ENCODE measurements at regions not wholly inside any gene's neighbourhood (a gene's known extent, or its start where the extent isn't known, plus 50 kb on each side); places are given as distances from the start of the nearest gene placed in this dataset.
"Not testable (repeated sequence)": the region's sequence is repeated elsewhere in the genome, so short reads cannot be mapped to it uniquely, and the experiment has no call there.

DNA sequence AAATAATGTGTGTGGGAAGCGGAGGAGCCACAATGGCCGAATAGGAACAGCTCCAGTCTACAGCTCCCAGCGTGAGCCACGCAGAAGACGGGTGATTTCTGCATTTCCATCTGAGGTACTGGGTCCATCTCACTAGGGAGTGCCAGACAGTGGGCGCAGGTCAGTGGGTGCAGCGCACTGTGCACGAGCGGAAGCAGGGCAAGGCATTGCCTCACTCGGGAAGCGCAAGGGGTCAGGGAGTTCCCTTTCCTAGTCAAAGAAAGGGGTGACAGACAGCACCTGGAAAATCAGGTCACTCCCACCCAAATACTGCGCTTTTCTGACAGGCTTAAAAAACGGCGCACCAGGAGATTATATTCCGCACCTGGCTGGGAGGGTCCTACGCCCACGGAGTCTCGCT, 762.6 kb downstream of the CENPC start:
- not testable (repeated sequence) for DNase-seq (ENCODE audit: low spot score in 2 of 2); FAIRE-seq

DNA sequence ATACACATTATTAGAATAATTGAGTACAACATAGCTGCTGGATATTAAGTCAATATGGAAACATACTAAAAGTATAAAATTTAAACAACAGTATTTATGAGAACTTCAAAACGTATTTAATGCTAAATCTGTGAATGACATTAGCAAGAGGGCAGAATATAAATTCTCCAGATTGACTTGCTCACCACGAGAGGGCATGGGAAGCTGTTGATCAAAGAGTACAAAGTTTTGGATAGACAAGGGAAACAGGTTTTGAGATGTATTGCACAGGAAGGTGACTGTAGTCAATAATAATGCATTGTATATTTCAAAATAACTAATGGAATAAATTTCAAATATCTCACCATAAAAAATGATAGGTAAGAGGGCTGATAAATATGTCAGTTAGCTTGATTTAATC, 768.2 kb downstream of the CENPC start:
- DNase-seq (ENCODE audit: low spot score in 2 of 2) (no peak), FAIRE-seq (no peak)

DNA sequence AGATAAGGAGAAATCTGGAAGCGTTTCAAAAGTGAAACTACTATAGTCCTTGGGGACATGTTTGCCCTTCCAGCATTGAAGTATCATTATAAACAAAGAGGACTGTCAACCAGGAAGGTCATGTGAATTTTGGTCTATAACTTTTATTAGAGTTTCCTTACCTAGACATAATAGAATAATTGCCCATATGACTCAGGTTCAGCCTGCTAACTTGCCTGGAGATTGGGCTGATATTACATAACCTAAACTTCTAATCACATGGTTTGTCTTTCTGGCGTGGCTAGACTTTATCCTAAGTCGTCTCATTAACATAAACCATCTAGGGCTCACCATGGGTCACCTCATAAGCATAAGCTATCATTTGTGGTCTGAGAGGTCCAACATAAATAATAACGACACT, 775.9 kb downstream of the CENPC start:
- FAIRE-seq (no peak), DNase-seq (ENCODE audit: low spot score in 2 of 2) (no peak)

DNA sequence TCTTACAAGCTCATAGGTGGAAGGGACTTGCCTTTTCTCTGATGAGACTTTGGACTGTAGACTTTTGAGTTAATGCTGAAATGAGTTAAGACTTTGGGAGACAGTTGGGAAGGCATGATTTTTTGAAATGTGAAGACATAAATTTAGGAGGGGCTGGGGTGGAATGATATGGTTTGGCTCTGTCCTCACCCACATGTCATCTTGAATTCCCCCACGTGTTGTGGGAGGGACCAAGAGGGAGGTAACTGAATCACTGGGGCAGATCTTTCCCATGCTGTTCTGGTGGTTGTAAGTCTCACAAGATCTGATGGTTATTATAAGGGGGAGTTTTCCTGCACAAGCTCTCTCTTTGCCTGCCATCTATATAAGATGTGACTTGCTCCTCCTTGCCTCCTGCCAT, 777.9 kb downstream of the CENPC start:
- DNase-seq (ENCODE audit: low spot score in 2 of 2) = no peak
- FAIRE-seq = no peak

DNA sequence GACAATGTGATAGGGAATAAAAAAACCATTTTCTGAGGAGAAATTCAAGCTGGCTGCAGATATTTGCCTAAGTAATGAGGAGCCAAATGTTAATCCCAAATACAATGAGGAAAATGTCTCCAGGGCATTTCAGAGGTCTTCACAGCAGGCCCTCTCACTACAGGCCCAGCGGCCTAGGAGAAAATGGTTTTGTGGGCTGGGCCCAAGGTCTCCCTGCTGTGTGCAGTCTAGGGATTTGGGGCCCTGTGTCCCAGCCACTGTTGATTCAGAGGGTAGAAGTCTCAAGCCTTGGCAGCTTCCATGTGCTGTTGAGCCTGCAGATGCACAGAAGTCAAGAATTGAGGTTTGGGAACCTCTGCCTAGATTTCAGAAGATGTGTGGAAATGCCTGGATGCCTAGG, 778.7 kb downstream of the CENPC start:
- FAIRE-seq (no peak), DNase-seq (ENCODE audit: low spot score in 2 of 2) (no peak)

DNA sequence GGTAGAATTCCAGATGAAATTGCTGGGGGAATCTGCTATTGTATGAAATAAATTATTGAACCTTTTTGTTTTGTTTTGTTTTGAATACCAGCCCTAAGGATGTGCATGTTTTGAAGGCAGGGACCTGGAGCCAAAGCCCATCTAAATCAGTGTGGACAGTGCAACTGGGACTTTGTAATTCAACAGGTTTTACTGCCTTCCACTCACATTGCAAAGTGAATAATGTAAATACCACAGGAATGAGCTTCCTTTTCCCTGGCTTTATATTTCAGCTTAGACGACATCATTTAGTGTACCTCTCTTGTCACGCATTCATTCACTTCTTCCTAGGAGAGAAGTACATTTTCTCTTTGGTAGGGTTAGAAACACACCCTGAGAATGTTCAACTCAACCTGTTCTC, 795.0 kb downstream of the CENPC start:
- no peak for DNase-seq (ENCODE audit: low spot score in 2 of 2)
- FAIRE-seq = no peak

DNA sequence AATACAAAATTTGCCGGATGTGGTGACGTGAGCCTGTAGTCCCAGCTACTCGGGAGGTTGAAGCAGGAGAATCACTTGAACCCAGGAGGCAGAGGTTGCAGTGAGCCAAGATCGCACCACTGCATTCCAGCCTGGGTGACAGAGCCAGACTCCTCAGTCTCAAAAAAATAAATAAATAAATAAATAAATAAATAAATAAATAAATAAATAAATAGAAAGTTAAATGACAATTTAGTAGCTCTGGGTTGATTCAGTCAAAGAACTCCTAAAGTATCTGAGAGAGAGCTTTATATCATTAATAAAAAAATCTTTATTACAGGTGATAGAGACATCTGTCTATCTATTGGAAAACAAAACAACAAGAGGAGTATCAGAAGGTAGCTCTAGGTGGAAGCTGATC, 798.4 kb downstream of the CENPC start:
- not testable (repeated sequence) for DNase-seq (ENCODE audit: low spot score in 2 of 2); FAIRE-seq

DNA sequence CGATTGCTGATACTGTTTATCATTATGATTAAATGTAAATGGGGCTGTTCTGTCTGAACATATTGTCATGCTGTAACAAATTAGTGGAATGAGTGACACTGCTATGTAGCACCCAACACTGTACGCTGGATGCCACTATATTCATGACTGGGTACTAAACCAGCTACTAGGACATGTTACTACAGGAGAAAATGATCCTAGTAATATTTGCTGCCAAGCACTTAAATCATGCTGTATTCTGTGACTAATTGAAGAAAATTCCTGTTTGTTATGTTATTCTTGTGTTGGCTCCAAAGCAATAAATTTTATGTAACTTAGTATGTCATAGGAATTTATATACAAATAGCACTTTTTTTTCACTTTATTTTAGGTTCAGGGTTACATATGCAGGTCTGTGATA, 804.2 kb downstream of the CENPC start:
- FAIRE-seq = no peak
- DNase-seq (ENCODE audit: low spot score in 2 of 2) = no peak

DNA sequence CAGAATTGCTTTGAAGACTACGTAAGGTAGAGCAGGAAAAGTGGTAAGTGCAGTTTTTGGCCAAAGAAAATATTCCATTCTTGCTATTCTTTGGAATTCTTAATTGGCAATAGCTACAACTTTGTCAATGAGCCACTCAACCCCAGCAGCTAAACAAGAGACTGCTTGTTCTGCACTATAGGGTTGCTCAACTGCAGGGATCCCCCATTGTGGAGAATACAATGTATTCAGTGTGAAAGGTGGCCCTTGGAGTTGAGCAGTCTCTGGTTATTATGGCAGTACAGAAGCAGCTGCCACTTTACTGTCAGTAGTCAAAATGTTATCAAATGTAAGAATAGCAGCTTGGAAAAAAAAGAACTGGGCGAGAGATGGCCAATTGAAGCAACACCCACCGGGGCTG, 808.7 kb downstream of the CENPC start:
- no peak for DNase-seq (ENCODE audit: low spot score in 2 of 2)

DNA sequence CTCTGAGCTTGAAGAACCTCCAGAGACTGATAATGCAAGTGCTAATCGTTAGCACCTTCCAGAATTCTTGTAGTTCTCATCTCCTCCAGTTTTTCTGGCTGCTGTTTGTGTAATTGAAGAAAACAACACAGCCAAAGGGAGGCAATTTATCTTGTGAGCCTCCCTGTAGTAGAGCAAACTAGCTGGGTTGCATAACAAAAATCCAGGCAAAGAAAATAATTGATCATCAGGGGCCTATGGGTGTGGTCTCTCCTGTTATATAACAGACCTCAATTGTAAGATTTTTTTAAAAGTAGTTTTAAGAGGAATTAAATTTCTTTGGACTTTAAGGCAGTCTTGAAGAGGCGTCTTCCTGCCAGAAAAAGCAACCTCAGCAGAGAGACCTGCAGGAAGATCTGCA, 817.0 kb downstream of the CENPC start:
- DNase-seq (ENCODE audit: low spot score in 2 of 2) (no peak), FAIRE-seq (no peak)

More for the DNA sequence above, 808.7 kb downstream of the CENPC start:
- FAIRE-seq = no peak

DNA sequence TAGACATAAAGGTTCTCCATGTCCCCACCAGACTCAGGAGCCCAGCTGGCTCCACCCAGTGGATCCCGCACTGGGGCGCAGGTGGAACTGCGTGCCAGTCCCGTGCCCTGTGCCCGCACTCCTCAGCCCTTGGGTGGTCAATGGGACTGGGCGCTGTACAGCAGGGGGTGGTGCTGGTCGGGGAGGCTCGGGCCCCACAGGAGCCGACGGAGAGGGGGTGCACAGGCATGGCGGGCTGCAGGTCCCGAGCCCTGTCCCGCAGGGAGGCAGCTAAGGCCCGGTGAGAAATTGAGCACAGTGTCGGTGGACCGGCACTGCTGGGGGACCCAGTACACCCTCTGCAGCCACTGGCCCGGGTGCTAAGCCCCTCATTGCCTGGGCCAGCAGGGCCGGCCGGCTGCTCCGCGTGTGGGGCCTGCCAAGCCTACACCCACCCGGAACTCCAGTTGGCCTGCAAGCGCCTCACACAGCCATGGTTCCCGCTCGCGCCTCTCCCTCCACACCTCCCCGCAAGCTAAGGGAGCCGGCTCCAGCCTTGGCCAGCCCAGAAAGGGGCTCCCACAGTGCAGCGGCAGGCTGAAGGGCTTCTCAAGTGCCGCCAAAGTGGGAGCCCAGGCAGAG, 832.9 kb downstream of the CENPC start:
- not testable (repeated sequence) for FAIRE-seq; DNase-seq (ENCODE audit: low spot score in 2 of 2)

DNA sequence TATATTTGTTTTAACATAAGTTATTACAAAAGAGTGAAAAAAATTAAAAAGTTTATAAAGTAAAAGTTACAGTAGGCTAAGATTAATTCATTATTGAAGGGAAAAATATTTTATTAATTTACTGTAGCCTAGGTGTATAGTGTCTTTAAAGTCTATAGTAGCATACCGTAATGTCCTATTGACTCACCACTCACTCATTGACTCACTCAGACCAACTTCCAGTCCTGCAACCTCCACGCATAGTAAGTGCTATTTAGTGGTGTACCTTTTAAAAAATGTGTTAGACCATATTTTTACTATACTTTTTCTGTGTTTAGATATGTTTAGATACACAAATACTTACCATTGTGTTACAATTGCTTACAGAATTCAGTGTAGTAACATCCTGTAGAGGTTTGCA, 841.1 kb downstream of the CENPC start:
- FAIRE-seq = no peak

DNA sequence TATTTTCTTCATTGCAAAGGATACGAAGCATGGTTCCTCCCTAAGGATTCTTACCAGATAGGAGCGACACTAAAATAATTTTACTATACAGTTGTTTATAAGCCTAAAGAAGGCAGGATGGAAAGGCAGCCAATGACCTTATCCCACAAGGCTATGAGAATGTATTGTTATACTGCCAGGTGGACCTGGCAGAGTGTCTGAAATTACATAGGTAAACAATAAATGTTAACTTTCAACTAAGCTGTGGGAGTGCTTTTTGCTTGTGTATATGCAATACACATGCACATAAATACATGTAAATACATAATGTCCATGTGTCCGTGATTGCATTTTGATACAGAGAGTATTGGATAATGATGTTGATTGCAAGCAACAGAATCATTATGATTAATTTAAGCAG, 850.6 kb downstream of the CENPC start:
- FAIRE-seq (no peak), DNase-seq (ENCODE audit: low spot score in 2 of 2) (no peak)

More for the DNA sequence above, 841.1 kb downstream of the CENPC start:
- no peak for DNase-seq (ENCODE audit: low spot score in 2 of 2)

DNA sequence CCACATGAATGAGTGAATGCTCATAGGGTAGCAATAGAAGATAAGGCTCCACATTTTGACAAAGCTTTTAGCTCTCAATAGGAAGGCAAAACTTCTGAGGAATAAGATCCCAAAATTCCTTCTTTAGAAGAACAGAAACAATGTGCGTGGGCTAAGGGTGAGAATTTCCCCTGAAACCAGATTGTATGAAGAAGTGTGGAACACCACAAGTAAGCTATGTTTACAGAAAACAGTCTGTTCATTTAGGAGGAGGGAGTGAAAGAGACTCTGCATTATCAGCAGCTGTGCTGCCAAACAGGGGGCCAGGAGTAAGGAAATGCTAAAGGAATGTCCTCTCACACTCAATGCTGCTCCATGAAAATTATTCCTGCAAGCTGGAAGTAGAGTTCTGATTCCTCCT, 851.6 kb downstream of the CENPC start:
- FAIRE-seq = no peak
- no peak for DNase-seq (ENCODE audit: low spot score in 2 of 2)

DNA sequence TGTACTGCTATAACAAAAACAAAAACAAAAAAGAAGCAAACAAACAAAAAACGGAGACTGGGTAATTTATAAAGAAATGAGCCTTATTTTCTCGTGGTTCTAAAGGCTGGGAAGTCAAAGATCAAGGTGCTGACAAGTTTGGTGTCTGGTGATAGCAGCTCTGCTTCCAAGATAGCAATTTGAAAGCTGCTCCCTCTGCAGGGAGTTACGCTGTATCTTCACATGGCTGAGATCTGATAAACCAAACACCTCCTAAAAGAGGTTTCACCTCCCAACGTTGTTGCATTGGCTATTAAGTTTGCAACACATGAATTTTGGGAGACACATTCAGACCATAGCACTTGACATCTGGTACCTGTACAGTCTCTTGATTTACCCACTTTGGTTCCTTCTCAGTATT, 854.2 kb downstream of the CENPC start:
- no peak for FAIRE-seq
- DNase-seq (ENCODE audit: low spot score in 2 of 2) = no peak

DNA sequence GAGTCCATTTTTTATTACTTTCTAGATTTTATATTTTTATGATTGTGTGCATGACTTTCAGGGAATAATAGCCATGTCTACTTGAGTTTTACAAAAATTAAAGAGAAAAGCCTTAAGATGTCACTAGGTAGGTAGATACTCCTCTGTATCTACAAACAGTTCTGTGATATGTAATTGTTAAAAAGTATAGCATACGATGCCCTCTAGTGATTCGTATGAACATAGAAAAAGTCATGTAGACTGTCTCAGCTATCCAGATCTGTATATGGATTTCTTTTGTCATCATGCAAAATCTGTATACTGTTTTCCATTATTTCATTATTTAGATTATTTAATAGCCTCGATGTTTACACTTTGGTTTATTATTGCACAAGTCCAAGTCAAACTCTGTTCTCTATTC, 856.6 kb downstream of the CENPC start:
- DNase-seq (ENCODE audit: low spot score in 2 of 2) = no peak
- no peak for FAIRE-seq

DNA sequence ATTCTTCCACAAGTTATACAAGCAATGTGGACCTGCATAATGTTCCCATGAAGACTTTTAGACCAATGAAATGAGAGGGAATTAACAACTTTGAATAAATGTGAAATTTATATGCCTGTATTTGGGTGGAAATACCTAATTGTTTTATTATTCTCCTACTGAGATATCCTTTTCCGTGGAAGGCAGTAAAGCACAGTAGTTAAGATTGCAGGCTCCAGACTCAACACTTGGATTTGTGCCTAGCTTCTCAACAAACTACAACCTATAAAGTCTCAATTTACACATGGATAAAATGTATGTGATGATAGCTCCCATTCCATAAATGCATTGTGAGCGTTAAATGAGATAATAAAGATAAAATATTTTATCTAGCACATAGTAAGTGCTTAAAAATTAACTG, 857.8 kb downstream of the CENPC start:
- FAIRE-seq = no peak
- no peak for DNase-seq (ENCODE audit: low spot score in 2 of 2)

DNA sequence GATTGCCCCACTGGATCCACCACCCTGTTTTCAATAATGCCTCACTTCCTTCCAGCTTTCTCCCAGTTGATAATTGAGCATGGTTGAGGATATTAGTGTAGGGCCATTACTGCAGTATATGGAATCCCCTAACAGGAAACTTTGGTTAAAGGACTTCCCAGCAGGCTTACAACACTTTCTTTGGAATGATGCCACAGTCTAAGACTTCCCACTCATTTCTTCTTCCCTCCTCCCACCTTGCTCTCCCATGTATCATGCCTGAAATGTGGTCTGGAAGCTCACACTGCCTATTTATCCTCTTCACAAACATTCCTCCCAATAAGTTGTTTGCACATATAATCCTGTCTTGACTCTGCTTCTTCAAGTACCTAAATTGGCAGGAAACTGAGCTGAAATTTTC, 863.3 kb downstream of the CENPC start:
- FAIRE-seq = no peak
- DNase-seq (ENCODE audit: low spot score in 2 of 2) = no peak

DNA sequence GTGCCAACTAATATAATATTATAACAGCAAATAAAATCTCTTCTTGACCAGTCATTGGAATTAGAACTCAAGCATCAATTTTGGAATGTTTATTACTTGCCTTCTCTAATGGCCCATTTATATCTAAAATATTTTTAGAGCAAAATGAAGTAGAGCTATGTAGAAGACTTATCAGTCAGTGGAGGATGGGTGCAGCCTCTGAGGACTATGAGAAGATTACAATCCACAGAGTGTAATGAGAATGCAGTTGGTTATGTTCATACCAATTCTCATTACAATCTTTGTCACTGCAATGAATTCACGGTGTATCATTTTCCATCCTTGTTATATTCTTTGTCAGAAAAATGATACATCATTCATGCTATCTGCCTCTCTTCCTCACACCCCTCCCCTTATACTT, 878.1 kb downstream of the CENPC start:
- no peak for FAIRE-seq
- DNase-seq (ENCODE audit: low spot score in 2 of 2) = no peak

DNA sequence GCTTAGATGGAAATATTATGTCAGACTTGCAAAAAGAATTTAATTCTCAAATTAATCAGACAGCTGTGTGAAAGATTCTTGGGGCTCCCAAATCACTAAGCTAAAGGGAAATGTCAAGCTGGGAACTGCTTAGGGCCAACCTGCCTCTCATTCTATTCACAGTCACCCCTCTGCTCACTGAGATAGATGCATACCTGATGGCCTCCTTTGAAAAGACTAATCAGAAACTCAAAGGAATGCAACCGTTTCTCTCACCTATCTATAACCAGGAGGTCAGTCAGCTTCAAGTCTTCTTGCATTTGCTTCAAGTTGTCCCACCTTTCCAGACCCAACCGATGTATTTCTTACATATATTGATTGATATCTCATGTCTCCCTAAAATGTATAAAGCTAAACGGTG, 882.7 kb downstream of the CENPC start:
- DNase-seq (ENCODE audit: low spot score in 2 of 2) = no peak
- FAIRE-seq = no peak

DNA sequence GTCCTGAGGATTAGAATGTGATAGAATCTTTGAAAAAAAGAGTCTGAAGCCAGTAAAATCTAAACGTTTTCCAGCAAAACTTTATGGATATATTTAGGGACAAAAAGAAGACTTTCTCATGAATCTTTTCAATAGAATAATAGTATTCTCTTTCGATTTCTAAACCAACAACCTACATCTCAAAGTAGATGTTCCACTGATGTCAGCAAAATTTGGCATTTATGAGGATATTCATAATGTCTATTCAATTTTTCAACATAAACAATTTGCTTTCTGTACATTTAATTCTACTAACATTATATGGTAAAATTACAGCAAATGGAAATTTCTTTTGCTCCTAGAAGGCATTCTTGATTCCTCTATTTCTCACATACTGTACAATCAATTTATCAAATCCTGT, 886.5 kb downstream of the CENPC start:
- no peak for FAIRE-seq

DNA sequence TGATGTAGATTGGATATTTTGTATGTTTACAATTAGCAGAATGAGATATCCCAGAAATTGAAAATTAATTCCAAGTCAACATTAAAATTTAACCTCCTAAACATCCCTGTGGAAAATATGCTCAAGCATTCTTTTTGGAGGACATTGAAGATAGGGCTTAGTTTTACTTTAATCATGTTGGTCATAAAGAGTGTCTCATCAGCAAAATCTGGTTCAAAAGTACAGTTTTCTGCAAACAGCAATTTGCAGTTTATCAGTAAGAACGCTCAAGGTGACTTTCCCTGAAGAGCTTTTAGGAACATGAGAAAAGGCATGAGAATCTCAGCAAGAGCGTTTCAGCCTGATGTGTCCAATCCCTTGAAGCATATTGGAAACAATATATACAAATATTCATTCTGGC, 889.8 kb downstream of the CENPC start:
- DNase-seq (ENCODE audit: low spot score in 2 of 2) = no peak
- FAIRE-seq = no peak

More for the DNA sequence above, 886.5 kb downstream of the CENPC start:
- no peak for DNase-seq (ENCODE audit: low spot score in 2 of 2)

DNA sequence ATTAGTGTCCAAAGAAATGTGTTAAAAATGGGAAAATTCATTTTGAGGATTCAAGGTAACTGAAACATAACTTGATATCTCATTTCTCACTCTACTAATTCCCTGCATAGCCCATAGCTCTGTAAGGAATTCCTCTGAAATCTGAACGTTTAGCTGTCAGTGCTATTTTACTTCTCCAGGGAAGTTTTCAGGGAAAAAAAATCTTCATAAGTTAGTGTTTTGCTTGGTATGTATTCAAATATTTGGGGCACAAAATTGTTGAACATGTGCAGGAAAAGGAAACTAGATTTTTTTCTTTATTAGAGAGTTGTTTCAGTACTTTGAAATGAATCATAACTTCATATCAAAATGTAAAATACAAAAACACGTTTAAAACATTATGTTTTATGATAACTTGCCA, 891.4 kb downstream of the CENPC start:
- no peak for FAIRE-seq
- no peak for DNase-seq (ENCODE audit: low spot score in 2 of 2)
